GM13977 (cell line): ENCODE measurements at regions not wholly inside any gene's neighbourhood (a gene's known extent, or its start where the extent isn't known, plus 50 kb on each side); places are given as distances from the start of the nearest gene placed in this dataset.

Experiments
- DNase-seq: peaks from one replicate; pipeline ENCODE4 v3.0.0; 2012; ENCODE audit warnings: low spot score
- in situ Hi-C: fragments of 300-500 bp; cut with MboI; formaldehyde crosslinking; loops from one replicate; pipeline ENCODE4 v1.12.0; 2022; ENCODE audit warnings: low sequenced_read_pairs, low pct_unique_long_range_greater_than_20kb, mixed read lengths, inconsistent platforms; ENCODE audit not compliant: unreplicated experiment
- TF ChIP-seq, protein P1 (sequence below): IDR thresholded peaks from 2 replicates; pipeline ENCODE4 v1.5.1; 2012; ENCODE audit warnings: mild to moderate bottlenecking, control low read depth; ENCODE audit not compliant: insufficient read depth; ENCODE audit errors: extremely low read depth, missing control alignments

DNA sequence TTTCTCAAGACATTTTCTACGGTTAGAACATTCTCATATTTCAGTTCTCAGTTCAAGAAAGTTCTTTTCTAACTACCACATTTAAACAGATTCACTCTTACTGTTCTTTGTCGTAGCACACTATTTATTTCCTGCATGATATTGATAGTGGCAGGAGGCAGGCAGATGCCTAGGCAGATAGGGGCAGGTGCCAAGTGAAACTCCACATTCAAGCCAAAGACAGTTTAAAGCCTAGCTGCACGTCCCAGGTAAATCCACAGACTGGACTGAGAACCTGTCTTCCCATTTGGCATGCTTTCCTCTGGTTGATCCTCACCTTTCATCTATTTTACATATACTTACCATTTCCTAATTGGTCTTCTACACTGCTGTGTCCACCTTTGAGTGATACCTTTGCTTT is 359.3 kb downstream of the TMX3 start:
- DNase-seq = no peak
- in situ Hi-C loops = no loop called here
- TF ChIP-seq, protein P1, sequence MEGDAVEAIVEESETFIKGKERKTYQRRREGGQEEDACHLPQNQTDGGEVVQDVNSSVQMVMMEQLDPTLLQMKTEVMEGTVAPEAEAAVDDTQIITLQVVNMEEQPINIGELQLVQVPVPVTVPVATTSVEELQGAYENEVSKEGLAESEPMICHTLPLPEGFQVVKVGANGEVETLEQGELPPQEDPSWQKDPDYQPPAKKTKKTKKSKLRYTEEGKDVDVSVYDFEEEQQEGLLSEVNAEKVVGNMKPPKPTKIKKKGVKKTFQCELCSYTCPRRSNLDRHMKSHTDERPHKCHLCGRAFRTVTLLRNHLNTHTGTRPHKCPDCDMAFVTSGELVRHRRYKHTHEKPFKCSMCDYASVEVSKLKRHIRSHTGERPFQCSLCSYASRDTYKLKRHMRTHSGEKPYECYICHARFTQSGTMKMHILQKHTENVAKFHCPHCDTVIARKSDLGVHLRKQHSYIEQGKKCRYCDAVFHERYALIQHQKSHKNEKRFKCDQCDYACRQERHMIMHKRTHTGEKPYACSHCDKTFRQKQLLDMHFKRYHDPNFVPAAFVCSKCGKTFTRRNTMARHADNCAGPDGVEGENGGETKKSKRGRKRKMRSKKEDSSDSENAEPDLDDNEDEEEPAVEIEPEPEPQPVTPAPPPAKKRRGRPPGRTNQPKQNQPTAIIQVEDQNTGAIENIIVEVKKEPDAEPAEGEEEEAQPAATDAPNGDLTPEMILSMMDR = no peak

DNA sequence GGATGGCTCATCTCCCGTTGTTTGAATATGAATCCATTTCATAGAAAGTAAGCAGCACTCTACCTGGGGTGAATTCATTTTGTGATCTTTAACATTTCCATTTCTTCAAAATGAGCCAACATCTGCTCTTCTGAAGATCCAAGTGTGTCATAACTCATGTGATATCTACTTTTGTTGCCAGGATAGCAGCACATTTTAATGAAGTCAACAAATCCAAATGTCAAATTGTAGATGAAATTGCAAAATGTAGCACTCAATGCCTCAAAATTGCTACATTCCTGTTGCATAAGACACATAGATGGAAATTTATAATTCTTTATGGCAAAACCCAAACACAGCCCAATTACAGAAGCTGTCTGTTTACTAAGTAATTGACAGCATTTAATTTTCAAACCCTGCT is 360.7 kb downstream of the TMX3 start:
- DNase-seq = no peak
- TF ChIP-seq, protein P1 = no peak
- in situ Hi-C loops = no loop called here

DNA sequence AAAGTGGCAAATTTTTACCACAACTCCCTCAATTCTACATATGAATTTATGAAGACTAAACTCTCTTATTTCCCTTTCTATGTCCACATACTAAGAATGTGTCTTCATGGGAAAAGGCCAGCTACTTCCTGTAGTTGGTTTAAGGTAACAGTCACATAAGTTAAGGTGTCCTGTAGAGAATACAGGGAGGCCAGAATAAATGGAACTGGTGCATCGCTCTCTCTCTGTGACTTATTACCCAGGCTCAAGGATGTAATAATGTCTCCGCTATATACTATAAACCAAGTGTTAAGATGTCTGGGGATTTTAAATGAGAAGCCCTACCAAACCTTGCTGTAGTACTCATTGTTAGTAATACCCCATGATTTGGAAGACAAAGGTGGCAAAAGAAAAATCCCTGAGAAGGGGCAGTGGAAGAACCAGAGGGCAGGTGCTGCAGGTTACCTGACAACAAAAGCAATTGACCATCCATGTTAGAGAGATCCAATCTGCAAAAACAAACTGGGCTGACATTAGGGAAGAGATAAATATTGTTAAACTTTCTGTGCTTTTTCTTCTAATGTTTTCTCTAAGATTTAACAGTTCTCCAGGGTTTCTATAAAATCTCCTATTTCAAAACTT is 372.8 kb downstream of the TMX3 start:
- in situ Hi-C loops = no loop called here
- TF ChIP-seq, protein P1 = no peak
- no peak for DNase-seq

DNA sequence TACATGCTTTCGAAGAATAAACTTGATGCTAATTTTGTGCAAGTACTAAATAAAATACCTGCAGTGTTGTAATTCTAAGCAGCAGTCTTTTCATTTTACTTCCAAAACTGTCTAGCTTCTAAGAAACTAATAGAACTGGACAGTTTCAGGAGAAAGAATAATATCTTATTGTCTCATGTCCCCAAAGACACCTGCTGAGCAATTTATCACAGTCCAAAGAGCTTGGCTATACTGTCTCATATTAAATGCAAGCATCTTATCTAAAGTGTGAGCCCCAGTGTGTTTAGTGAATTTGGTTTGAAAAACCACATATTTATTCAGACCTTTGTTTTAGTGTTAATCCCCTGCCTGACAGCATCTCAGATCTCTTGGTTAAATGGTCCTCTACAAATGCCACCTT is 374.3 kb downstream of the TMX3 start:
- no peak for DNase-seq
- TF ChIP-seq, protein P1 = no peak
- in situ Hi-C loops = no loop called here

DNA sequence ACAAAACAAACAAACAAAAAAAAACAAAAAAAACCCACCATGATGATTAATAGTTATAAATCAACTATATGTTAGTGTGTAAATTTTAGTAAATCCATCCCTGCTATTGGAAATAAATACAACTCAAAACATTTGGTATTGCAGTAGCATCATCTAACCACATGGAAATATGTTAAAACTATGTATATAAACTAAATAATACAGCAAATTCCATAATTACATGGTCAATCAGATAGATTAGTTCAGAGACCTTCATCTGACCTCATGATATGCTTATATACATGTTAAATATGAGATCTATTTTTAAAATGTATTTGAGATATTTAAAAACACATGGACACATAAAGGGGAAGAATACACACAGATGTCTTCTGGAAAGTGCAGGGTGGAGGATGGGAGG is 384.2 kb downstream of the TMX3 start:
- no peak for DNase-seq
- in situ Hi-C loops = no loop called here
- TF ChIP-seq, protein P1 = no peak

DNA sequence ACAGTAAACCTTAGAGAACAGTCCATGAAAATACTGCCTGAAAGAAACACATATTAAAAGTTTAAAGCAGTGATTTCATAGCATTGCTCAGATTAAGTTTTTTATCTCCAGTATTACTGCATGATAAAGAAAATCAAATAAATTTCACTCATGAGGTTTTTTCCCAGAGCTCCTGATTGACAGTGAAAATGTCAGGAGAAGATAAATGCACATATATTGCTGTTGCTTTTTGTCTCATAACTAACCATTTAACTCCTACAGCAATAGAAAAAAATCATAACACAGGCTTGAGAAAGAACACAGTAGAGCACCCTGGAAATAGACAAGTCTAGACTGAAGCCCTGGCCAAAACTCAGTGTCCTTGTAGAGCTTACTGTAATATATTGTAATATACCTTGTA is 391.0 kb downstream of the TMX3 start:
- DNase-seq = no peak
- in situ Hi-C loops = no loop called here
- TF ChIP-seq, protein P1 = no peak

DNA sequence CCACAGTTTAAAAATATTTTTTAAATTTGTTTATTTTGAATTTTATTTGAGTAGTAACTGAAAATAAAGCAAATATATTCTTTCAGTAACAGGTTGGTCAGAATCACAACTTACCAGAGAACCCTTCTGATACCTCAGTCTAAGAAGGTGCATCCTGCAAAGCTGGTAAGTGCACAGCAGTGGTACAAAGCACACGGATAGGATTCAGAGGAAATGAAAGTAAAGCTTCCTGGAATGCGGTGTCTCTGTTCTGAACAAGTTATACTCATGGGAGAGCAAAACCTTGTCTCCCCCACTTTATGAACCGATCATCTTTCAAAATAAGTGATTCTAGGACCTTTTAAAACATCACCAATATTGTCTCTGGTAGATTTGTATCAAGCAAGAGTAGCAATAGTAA is 398.3 kb downstream of the TMX3 start:
- TF ChIP-seq, protein P1 = no peak
- no peak for DNase-seq
- in situ Hi-C loops = no loop called here
